HCT116 (cell line): ENCODE measurements at regions not wholly inside any gene's neighbourhood (a gene's known extent, or its start where the extent isn't known, plus 50 kb on each side); places are given as distances from the start of the nearest gene placed in this dataset.

ENCODE experiments used
- ATAC-seq: fragments of 200-7000 bp; cut with Tn5 transposase; 2 replicates; pipeline ENCODE4 v1.9.1; 2020; ENCODE audit warnings: mild to moderate bottlenecking, moderate library complexity
- BruUV-seq: library from RNA; stranded (reverse); fragments of 400-500 nt; replicated peaks from 2 replicates; lab custom pipeline; 2021; lab: Mats Ljungman, UMichigan
- CTCF ChIA-PET: fragments of 300-600 bp; sonication (Branson Sonifier 250); formaldehyde crosslinking; loops from one replicate; lab custom pipeline; 2021; ENCODE audit warnings: antibody characterized with exemption; lab: Charles Lee
- POLR2A ChIA-PET: fragments of 300-600, 350-600 bp; sonication (Branson Sonifier 250); formaldehyde crosslinking; loops from one replicate; lab custom pipeline; 2021; ENCODE audit warnings: antibody characterized with exemption; lab: Charles Lee
- RAD21 ChIA-PET, 2 experiments: fragments of 300-600 bp; sonication (Branson Sonifier 250); formaldehyde crosslinking; loops; one replicate each; lab custom pipeline; 2023; ENCODE audit warnings: low total read pairs in 2 of 2; ENCODE audit not compliant: uncharacterized antibody in 2 of 2, unreplicated experiment in 2 of 2, low non-redundant PET in 1 of 2; lab: Charles Lee
- DNase-seq: peaks from one replicate; pipeline ENCODE4 v3.0.0-alpha.2; 2010; ENCODE audit warnings: low read depth, low spot score
- H2AFZ ChIP-seq: fragments of 200-600 bp; shearing (Covaris generic), sonication (generic); 2 replicates; pipeline ENCODE4 v1.6.1; 2017; ENCODE audit warnings: low read depth, mixed run types, mixed read lengths, antibody characterized with exemption, low read length; ENCODE audit not compliant: poor library complexity, severe bottlenecking
- H3K27ac ChIP-seq: 2 replicates; pipeline ENCODE4 v1.5.1; 2012; ENCODE audit warnings: low read depth, low read length
- H3K27me3 ChIP-seq: fragments of 200-600 bp; sonication (generic); 2 replicates; pipeline ENCODE4 v1.6.1; 2016; ENCODE audit warnings: mixed run types, low read length, mixed read lengths; ENCODE audit not compliant: insufficient read depth
- H3K36me3 ChIP-seq, 2 experiments: fragments of 200-500 bp in 1 of 2; fragments of 200-600 bp in 1 of 2; sonication (Bioruptor generic) in 1 of 2; sonication (generic) in 1 of 2; 2 replicates each; pipeline versions ENCODE4 v1.5.1 to v1.6.1; 2014 to 2016; ENCODE audit warnings: low read length in 2 of 2, inconsistent platforms in 1 of 2, mixed read lengths in 1 of 2, mixed run types in 1 of 2; ENCODE audit not compliant: insufficient read depth in 2 of 2, control insufficient read depth in 1 of 2
- H3K4me1 ChIP-seq, 2 experiments: fragments of 200-600 bp in 1 of 2; sonication (generic) in 1 of 2; 2 replicates each; pipeline versions ENCODE4 v1.5.1 to v1.6.1; 2012 to 2017; ENCODE audit warnings: low read length in 2 of 2, inconsistent platforms in 1 of 2, mild to moderate bottlenecking in 1 of 2, mixed read lengths in 1 of 2, mixed run types in 1 of 2, moderate library complexity in 1 of 2; ENCODE audit not compliant: insufficient read depth in 2 of 2, control insufficient read depth in 1 of 2
- H3K4me2 ChIP-seq: fragments of 200-600 bp; sonication (generic); 2 replicates; pipeline ENCODE4 v1.6.1; 2017; ENCODE audit warnings: mixed run types, low read length, mixed read lengths
- H3K4me3 ChIP-seq, 2 experiments: fragments of 200-600 bp in 1 of 2; sonication (generic) in 1 of 2; replicated peaks in 1 of 2; 2 replicates each; pipeline ENCODE4 v1.5.1; 2011 to 2016; ENCODE audit warnings: low read length in 2 of 2, control low read depth in 1 of 2, low read depth in 1 of 2, mild to moderate bottlenecking in 1 of 2, mixed read lengths in 1 of 2, mixed run types in 1 of 2
- H3K79me2 ChIP-seq: fragments of 200-600 bp; sonication (generic); 2 replicates; pipeline ENCODE4 v1.6.1; 2017; ENCODE audit warnings: mild to moderate bottlenecking, mixed run types, low read length, moderate library complexity, mixed read lengths; ENCODE audit not compliant: insufficient read depth
- H3K9ac ChIP-seq: fragments of 200-600 bp; sonication (generic); 2 replicates; pipeline ENCODE4 v1.6.1; 2016; ENCODE audit warnings: low read length, mixed read lengths
- H3K9me2 ChIP-seq: fragments of 200-600 bp; sonication (generic), shearing (Covaris generic); 2 replicates; pipeline ENCODE4 v1.6.1; 2017; ENCODE audit warnings: mixed run types, mild to moderate bottlenecking, moderate library complexity; ENCODE audit not compliant: insufficient read depth
- H3K9me3 ChIP-seq, 2 experiments: fragments of 200-500 bp in 1 of 2; fragments of 200-600 bp in 1 of 2; sonication (Bioruptor generic) in 1 of 2; sonication (generic) in 1 of 2; 2 replicates each; pipeline ENCODE4 v1.6.1; 2014 to 2017; ENCODE audit warnings: low read length in 2 of 2, mixed read lengths in 2 of 2, inconsistent platforms in 1 of 2, low read depth in 1 of 2, mild to moderate bottlenecking in 1 of 2, mixed run types in 1 of 2, moderate library complexity in 1 of 2; ENCODE audit not compliant: control insufficient read depth in 1 of 2, insufficient read depth in 1 of 2
- H4K20me1 ChIP-seq: fragments of 200-600 bp; sonication (generic), shearing (Covaris generic); 2 replicates; pipeline ENCODE4 v1.6.1; 2017; ENCODE audit warnings: mixed run types, mild to moderate bottlenecking, moderate library complexity; ENCODE audit not compliant: insufficient read depth
- EGR1 ChIP-seq: IDR thresholded peaks from 2 replicates; pipeline ENCODE4 v1.6.1; 2012; ENCODE audit warnings: low read depth
- ELF1 ChIP-seq: IDR thresholded peaks from 2 replicates; pipeline ENCODE4 v1.6.1; 2012; ENCODE audit warnings: low read depth, borderline replicate concordance
- EZH2 ChIP-seq: fragments of 200-600 bp; sonication (generic); IDR thresholded peaks from 2 replicates; pipeline ENCODE4 v1.6.1; 2017; ENCODE audit warnings: antibody characterized with exemption, mixed run types
- FOSL1 ChIP-seq: IDR thresholded peaks from 2 replicates; pipeline ENCODE4 v1.6.1; 2012; ENCODE audit warnings: low read depth
- MAX ChIP-seq: IDR thresholded peaks from 2 replicates; pipeline ENCODE4 v1.6.1; 2012
- POLR2A ChIP-seq: IDR thresholded peaks from 2 replicates; pipeline ENCODE4 v1.7.0; 2011; ENCODE audit warnings: borderline replicate concordance; ENCODE audit not compliant: insufficient read depth, insufficient read length; ENCODE audit errors: extremely low read depth
- POLR2AphosphoS5 ChIP-seq: IDR thresholded peaks from 2 replicates; pipeline ENCODE4 v1.6.1; 2011; ENCODE audit warnings: mild to moderate bottlenecking, low read depth, low read length, moderate library complexity
- REST ChIP-seq: IDR thresholded peaks from 2 replicates; pipeline ENCODE4 v1.6.1; 2012; ENCODE audit warnings: low read depth
- SRF ChIP-seq: IDR thresholded peaks from 2 replicates; pipeline ENCODE4 v1.6.1; 2012; ENCODE audit warnings: low read depth
- TCF7L2 ChIP-seq: IDR thresholded peaks from 2 replicates; pipeline ENCODE4 v1.7.0; 2011; ENCODE audit warnings: borderline replicate concordance, inconsistent platforms; ENCODE audit not compliant: insufficient read depth, insufficient read length; ENCODE audit errors: extremely low read depth
- ZBTB33 ChIP-seq: IDR thresholded peaks from 2 replicates; pipeline ENCODE4 v1.6.1; 2011; ENCODE audit warnings: mild to moderate bottlenecking, low read length, moderate library complexity; ENCODE audit not compliant: insufficient replicate concordance; ENCODE audit errors: extremely low read depth
- ZFX ChIP-seq: fragments of 450-650 bp; IDR thresholded peaks from 2 replicates; pipeline ENCODE4 v1.6.1; 2017
- intact Hi-C: fragments of 100-400 bp; cut with micrococcal nuclease; formaldehyde crosslinking; loops from 2 replicates; pipeline ENCODE4 v1.10.0; 2022

- Histone ChIP-seq H3K36me3 (no peaks in the 10 kb centered on the region), H3K4me3 (no peak overlapping the region), H3K9ac (no peak overlapping the region), H3K4me1 (peaks cover 7 to 21% of the 10 kb centered on the region in 2 experiments), H2AFZ (no peak overlapping the region), H3K9me3 (no peaks in the 10 kb centered on the region), H3K27ac (no peak overlapping the region), H3K79me2 (no peaks in the 10 kb centered on the region), H3K27me3 (no peaks in the 10 kb centered on the region), H4K20me1 (no peaks in the 10 kb centered on the region), H3K4me2 (no peak overlapping the region), H3K9me2 (no peaks in the 10 kb centered on the region)
- RAD21 ChIA-PET, result no interaction called here
- no peak for DNase-seq
- intact Hi-C loops, result loop anchor here (10.0 kb wide), 1 partner anchor 882 kb away; no protein-coding TSS in a partner anchor
- BruUV-seq, result no TSS peak
- POLR2A ChIA-PET, result no interaction called here
- TF ChIP-seq ZFX (no peak), TCF7L2 (no peak), POLR2A (no peak), EZH2 (no peak), ZBTB33 (no peak), FOSL1 (no peak), POLR2AphosphoS5 (no peak)
- TF ChIP-seq, all 23 proteins: peak for 0
- ATAC-seq, result no peak
- CTCF ChIA-PET, result no interaction called here
Observed at GRCh38 chr6:137977206-137977605, 110.1 kb downstream of the TNFAIP3 start.

- H2AFZ ChIP-seq, result peak overlapping the region; percentile 13
- no peak overlapping the region for H3K4me3 ChIP-seq
- ATAC-seq (no peak), DNase-seq (no peak)
- ChIA-PET POLR2A (no interaction called here), CTCF (no interaction called here), RAD21 (no interaction called here)
- no peaks in the 10 kb centered on the region for H4K20me1 ChIP-seq
- no peaks in the 10 kb centered on the region for H3K9me3 ChIP-seq
- no peaks in the 10 kb centered on the region for H3K9me2 ChIP-seq
- intact Hi-C loops, result loop anchor here (10.0 kb wide), 1 partner anchor 883 kb away; no protein-coding TSS in a partner anchor
- no peak overlapping the region for H3K9ac ChIP-seq
- H3K4me1 ChIP-seq, result peaks cover 7 to 21% of the 10 kb centered on the region in 2 experiments
- no peak overlapping the region for H3K27ac ChIP-seq
- BruUV-seq, result no TSS peak
- H3K36me3 ChIP-seq, result no peaks in the 10 kb centered on the region
- H3K79me2 ChIP-seq, result no peaks in the 10 kb centered on the region
- no peaks in the 10 kb centered on the region for H3K27me3 ChIP-seq
- TF ChIP-seq REST (no peak), ELF1 (no peak), ZBTB33 (no peak), POLR2A (no peak), SRF (no peak), EZH2 (no peak), TCF7L2 (no peak), EGR1 (no peak), MAX (no peak)
- H3K4me2 ChIP-seq, result peak overlapping the region; percentile 72
Observed at GRCh38 chr6:137977814-137978213, 110.8 kb downstream of the TNFAIP3 start.
